GM08714 (cell line): ENCODE measurements at regions not wholly inside any gene's neighbourhood (a gene's known extent, or its start where the extent isn't known, plus 50 kb on each side); places are given as distances from the start of the nearest gene placed in this dataset.

Experiments used
- H3K4me3 ChIP-seq: fragments of 200-500 bp; sonication (Bioruptor generic); 2 replicates; pipeline ENCODE4 v1.5.1; 2014; ENCODE audit warnings: mild to moderate bottlenecking, low read length, inconsistent platforms
- ZNF274 ChIP-seq: IDR thresholded peaks from 2 replicates; pipeline ENCODE4 v1.6.1; 2012; ENCODE audit warnings: mild to moderate bottlenecking, low read depth, low read length

DNA sequence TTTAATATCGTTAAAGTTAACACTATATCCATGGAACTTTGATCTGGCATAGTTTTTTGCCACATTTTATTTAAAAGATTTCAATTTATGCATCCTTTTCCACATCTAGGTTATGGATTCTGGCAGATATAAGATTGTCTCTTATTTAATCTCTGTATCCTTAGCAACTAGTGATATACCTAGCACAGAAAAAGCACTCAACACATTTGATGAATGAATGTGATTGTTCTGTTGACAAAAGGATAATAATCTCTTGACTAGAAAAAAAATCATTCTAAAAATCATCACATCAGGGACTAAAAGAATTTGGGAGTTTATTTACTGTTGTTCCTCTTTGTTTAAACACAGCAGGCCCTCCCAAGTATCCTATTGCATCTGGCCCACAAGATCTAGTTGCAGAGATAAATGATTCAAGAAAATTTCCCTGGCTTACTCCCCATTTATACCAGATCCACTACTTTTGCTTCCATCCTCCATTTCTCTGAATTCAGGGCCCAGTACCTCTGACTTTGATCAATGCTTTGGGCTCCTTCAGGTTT lies 84.0 kb upstream of the C1GALT1 start:
- no peak for TF ChIP-seq ZNF274

DNA sequence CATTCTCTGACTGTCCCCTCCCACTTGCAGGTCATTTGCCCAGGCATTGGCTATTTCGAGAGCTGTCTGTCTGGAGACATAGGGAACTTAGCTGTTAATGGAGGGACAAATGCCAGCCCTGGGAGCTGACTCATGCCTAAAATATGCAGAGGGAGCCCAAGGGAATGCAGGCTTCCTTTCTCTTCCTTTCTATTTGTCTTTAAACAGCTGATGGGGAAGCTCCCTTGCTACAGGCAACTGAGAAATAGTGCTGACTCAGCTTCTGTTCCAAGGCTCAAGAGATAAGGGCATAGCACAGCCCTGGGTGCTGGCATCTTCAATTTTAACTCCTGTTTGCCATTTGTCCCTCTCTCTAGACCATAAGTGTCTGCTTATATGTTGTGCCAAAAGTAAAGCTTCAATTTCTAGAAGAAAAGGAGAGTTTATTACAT lies 82.7 kb upstream of the C1GALT1 start:
- TF ChIP-seq ZNF274: no peak
- H3K4me3 ChIP-seq: no peak overlapping the region

More for the DNA sequence above, 84.0 kb upstream of the C1GALT1 start:
- H3K4me3 ChIP-seq: no peak overlapping the region

DNA sequence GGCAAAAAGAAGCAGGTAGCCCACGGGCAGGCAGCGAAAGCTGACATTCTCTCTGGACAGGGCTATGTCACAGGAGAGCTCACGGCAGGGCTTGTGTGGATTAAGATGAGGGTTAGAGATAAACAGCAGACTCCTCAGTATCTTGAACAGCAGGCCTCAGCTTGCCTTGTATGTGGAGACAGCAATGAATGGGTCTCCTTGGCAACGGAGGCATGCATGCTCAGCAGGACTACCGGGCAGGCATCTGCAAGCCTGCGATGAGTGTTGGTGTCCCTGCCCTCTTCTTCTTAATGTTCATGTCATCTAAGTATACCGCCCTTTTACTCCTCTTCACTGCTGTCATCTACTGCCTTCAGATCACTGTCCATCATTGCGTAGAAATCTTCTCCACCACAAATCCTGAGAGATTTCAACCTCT lies 81.9 kb upstream of the C1GALT1 start:
- no peak overlapping the region for H3K4me3 ChIP-seq
- TF ChIP-seq ZNF274: no peak

DNA sequence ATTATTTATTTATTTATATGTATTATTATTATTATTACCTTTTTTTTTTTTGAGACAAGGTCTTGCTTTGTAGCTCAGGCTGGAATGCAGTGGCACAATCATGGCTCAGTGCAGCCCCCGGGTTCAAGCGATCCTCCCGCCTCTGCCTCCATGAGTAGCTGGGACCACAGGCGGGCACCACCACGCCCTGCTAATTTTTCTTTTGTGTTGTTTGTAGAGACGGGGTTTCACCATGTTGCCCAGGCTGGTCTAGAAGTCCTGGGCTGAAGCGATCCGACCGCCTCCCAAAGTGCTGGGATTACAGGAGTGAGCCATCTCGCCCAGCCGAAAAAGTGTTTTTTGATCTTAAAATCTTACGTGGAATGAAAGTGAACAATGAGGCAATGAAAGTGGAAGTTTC lies 79.4 kb upstream of the C1GALT1 start:
- H3K4me3 ChIP-seq: no peak overlapping the region
- TF ChIP-seq ZNF274: no peak

DNA sequence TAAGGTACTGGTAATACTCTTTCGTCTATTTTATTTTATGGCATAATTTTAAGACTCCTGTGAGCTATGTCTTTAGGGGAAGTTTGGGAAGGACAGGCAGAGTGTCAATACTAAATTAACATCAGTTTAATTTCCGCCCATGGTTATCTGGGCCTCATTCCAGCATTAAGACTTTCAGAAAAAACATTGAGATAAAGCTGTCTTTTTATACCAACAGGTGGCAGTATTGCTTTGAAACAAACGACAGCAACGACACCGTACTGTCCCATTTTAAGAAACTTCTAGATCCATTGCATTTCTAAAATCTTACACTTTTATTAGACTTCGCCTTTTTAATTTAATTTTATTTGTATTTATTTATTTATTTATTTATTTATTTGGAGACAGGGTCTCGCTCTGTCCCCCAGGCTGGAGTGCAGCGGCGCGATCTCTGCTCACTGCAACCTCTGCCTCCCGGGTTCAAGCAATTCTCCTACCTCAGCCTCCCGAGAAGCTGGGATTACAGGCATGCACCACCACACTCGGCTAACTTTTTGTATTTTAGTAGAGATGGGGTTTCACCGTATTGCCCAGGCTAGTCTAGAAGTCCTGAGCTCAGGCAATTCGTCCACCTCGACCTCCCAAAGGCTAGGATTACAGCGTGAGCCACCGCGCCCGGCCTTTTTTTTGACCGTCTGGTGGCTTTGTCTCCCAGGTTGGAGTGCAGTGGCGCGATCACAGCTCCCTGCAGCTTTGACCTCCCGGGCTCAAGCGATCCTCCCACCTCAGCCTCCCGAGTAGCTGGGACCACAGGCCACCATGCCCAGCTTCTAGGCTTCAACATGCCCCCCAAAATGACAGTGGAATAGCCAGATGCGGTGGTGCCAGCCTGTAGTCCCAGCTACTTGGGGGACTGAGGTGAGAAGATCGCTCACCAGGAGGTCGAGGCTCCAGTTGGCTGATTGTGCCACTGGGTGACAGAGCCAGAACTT lies 78.7 kb upstream of the C1GALT1 start:
- TF ChIP-seq ZNF274: no peak
- no peak overlapping the region for H3K4me3 ChIP-seq

DNA sequence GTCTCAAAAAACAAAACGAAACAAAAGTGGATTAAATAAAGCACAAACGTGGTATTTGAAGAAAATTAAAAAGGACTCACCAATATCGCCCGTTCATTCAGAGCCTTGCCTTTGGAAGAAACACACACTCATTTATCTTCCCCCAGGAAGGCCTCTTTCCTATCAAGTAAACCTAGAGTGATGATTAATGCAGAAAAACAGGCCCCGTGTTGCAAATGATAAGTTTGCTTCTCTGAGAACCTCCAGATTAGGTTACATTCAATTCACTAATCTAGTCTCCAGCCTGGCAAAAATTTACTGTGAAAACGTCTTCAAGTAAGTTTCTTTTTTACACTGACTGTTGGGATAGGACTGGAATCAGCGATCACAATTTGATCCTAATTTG lies 78.0 kb upstream of the C1GALT1 start:
- TF ChIP-seq ZNF274: no peak

DNA sequence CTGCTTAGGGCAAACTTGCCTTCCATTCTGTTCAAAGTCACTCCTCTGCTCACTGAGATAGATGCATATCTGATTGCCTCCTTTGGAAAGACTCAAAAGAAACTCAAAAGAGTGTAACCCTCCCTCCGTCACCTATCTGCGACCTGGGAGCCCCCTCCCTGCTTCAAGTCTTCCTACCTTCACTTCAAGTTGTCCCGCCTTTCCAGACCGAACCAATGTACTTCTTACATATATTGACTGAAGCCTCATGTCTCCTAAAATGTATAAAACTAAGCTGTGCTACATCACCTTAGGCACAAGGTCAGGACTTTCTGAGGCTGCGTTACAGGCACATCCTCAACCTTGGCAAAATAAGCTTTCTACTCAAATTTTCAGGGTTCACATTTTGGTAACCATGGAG lies 77.4 kb upstream of the C1GALT1 start:
- no peak overlapping the region for H3K4me3 ChIP-seq
- TF ChIP-seq ZNF274: no peak

More for the DNA sequence above, 78.0 kb upstream of the C1GALT1 start:
- H3K4me3 ChIP-seq: no peak overlapping the region

DNA sequence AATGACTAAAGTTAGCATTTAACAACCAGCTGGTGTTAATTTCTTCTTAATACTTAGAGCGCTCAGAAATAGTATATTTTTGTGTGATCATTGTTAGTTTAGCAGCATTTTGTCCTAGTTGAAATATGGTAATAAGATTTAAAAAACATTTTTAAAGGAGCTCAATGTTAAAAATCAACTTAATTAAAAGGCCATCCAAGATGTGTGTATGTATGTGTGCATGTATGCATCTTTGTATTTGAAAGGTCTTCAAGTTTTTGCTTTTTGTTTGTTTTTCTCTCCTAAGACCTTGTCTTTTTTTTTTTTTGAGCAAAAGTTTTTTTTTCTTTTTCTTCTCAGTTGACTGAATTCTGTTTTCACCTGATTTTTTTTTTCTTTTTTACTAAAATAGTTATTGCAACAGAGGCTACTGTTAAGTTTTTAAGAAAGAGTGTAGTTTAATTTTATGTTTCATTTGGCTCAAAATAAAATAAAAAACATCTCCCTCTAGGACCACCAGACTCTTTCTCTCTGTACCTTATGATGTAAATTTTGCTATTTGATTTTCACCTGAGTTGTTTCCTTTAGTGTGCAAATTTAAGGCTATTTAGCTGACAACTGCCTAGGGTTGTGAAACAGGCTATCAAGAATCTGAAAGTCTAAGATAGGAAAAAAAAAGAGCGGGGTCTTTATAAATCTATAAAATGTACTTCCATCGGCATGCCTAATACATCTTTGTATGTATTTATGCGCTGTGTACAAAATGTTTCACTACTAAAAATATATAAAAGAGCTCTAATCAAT lies 76.4 kb upstream of the C1GALT1 start:
- no peak overlapping the region for H3K4me3 ChIP-seq
- no peak for TF ChIP-seq ZNF274

DNA sequence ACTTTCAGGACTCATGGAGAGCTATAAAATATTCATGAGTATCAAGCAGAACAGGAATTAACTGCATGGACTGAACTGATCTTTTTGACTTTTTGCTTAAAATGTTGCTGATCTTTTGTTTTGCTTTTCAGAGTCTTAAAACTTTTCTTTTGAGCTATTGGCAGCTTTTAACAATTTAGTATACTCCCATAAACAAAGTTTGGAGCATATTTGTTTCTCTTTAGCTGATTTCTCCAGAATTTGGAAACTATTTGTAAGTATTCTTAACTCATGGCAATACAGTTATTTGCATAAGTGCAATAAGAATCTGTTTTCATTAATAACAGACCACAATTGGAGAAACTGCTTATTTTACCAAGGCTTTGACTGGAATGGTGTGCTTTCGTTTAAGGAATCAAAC lies 73.4 kb upstream of the C1GALT1 start:
- no peak overlapping the region for H3K4me3 ChIP-seq

DNA sequence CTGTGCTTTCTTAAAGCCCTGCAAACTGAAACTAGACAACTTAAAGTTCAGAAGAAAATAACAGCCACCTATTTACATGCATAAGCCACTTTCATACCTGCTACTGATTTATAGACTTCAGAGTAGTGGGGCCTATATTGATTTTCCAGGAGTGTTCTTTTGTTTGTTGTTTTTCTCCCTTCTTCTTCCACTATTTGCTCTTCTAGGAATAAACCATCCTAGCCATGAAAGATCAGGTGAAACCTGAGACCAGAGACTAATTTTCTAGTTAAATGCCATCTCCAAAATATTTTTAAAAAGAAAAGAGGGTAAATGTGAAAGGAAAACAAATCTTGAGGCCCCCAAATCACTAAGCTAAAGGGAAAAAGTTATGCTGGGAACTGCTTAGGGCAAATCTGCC lies 72.4 kb upstream of the C1GALT1 start:
- TF ChIP-seq ZNF274: no peak
- H3K4me3 ChIP-seq: no peak overlapping the region

More for the DNA sequence above, 73.4 kb upstream of the C1GALT1 start:
- TF ChIP-seq ZNF274: no peak

DNA sequence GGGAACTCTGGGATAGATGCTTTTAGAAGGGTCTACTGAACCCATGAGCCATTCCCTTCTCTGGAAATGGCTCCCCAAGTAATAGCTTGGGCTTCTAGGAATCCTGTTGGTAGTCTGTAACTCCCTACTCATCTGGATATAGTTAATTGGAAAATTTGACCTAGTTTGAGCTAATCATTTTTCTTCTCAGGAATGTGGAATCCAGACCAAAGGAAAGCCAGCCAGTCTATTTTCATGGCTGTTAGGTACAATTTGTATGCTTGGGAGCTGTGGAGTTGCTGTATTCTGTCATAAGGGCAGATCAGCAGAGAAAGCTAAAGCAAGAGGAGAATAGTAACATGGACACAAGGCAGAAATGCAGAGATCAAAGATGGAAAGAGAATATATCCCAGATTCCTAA lies 71.6 kb upstream of the C1GALT1 start:
- no peak for TF ChIP-seq ZNF274
- H3K4me3 ChIP-seq: no peak overlapping the region

DNA sequence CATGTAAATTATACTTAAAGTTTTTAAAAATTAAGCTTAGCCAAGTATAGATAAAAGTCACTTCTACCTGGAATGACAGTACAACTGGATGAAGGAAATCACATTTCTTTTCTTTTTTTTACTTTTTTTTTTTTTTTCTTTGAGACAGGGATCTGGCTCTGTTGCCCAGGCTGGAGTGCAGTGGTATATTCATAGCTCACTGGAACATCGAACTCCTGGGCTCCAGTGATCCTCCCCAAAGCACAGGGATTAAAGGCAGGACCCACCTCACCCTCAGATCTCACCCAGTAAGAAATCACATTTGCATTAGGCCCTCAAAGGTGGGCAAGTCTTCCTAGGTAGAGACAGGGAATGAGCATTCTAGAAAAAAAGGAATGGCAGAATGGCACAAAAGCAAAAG lies 69.5 kb upstream of the C1GALT1 start:
- no peak overlapping the region for H3K4me3 ChIP-seq
- no peak for TF ChIP-seq ZNF274

DNA sequence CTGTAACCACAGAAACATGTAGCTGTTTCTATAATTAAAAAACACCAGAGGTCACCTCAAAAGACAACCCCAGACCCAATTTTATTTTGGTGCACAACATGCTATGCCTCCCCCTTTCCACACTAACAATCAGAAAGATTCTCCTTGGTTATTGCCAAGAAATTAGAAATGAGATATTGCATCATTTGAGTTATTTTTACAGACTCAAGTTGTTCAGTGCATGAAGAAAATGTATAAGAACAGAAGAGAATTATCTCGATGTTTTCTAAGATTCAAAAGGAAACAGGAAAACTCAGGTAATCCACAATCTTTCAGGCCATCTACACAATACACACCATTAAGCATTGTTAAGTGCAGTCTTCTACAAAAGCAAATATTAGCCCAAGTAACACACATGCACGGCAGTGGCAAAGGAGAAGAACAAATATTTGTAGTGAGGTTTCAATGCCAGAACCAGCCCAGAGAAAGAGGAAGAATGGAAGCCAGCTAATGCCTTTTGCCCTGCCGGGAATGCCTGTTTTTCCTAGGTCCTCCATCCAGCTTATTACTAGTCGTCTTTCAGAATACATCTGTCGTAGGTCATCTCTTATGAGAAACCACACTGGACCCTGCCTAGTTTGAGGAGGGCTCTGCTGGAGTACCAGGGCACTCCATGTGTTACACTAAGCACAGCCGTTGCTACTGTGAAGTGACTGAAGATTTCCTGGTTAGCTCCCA lies 67.6 kb upstream of the C1GALT1 start:
- TF ChIP-seq ZNF274: no peak
- H3K4me3 ChIP-seq: no peak overlapping the region
